ENCODE measurements at regions not wholly inside any gene's neighbourhood (a gene's known extent, or its start where the extent isn't known, plus 50 kb on each side); places are given as distances from the start of the nearest gene placed in this dataset.

- no peak for DNase-seq (ENCODE audit: low read depth, low spot score)
- BruUV-seq (replicated peaks) = no TSS peak
Measured at GRCh38 chr15:94125698-94126097, 105.7 kb upstream of the MCTP2 start.

GRCh38 chr15:94125156-94125555, 106.2 kb upstream of the MCTP2 start:
- Histone ChIP-seq H3K9me2 (ENCODE audit: insufficient read depth) (no peaks in the 10 kb centered on the region), H3K9me3 (ENCODE audit: control insufficient read depth in 1 of 2, insufficient read depth in 1 of 2, low read depth in 1 of 2, low read length in 2 of 2) (no peaks in the 10 kb centered on the region), H2AFZ (ENCODE audit: low read depth, low read length, poor library complexity, severe bottlenecking) (no peak overlapping the region), H3K27me3 (ENCODE audit: insufficient read depth, low read length) (peaks cover 6% of the 10 kb centered on the region), H3K4me1 (ENCODE audit: control insufficient read depth in 1 of 2, insufficient read depth in 2 of 2, low read length in 2 of 2) (no peaks in the 10 kb centered on the region), H3K79me2 (ENCODE audit: insufficient read depth, low read length) (no peaks in the 10 kb centered on the region), H3K4me3 (replicated peaks in 1 of 2; ENCODE audit: low read depth in 1 of 2, low read length in 2 of 2) (no peak overlapping the region), H3K4me2 (ENCODE audit: low read length) (no peak overlapping the region), H3K27ac (ENCODE audit: low read depth, low read length) (no peak overlapping the region), H4K20me1 (ENCODE audit: insufficient read depth) (no peaks in the 10 kb centered on the region), H3K9ac (ENCODE audit: low read length) (no peak overlapping the region), H3K36me3 (ENCODE audit: control insufficient read depth in 1 of 2, insufficient read depth in 2 of 2, low read length in 2 of 2) (no peaks in the 10 kb centered on the region)
- ATAC-seq = no peak
- ChIA-PET POLR2A (no interaction called here), CTCF (no interaction called here), RAD21 (ENCODE audit: low non-redundant PET in 1 of 2, low total read pairs in 2 of 2, uncharacterized antibody in 2 of 2, unreplicated experiment in 2 of 2) (no interaction called here)
- TF ChIP-seq, protein P1, sequence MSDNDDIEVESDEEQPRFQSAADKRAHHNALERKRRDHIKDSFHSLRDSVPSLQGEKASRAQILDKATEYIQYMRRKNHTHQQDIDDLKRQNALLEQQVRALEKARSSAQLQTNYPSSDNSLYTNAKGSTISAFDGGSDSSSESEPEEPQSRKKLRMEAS (IDR thresholded peaks at IDR 0.05) = no peak
- TF ChIP-seq ZFX (IDR thresholded peaks at IDR 0.05) = no peak
- intact Hi-C loops (cut with micrococcal nuclease) = no loop called here
- DNase-seq (ENCODE audit: low read depth, low spot score) = no peak
- BruUV-seq (replicated peaks) = no TSS peak

More at GRCh38 chr15:94125698-94126097, 105.7 kb upstream of the MCTP2 start:
- Histone ChIP-seq H3K36me3 (ENCODE audit: control insufficient read depth in 1 of 2, insufficient read depth in 2 of 2, low read length in 2 of 2) (no peaks in the 10 kb centered on the region), H2AFZ (ENCODE audit: low read depth, low read length, poor library complexity, severe bottlenecking) (no peak overlapping the region), H3K27ac (ENCODE audit: low read depth, low read length) (no peak overlapping the region), H3K4me1 (ENCODE audit: control insufficient read depth in 1 of 2, insufficient read depth in 2 of 2, low read length in 2 of 2) (no peaks in the 10 kb centered on the region), H3K9me2 (ENCODE audit: insufficient read depth) (no peaks in the 10 kb centered on the region), H3K27me3 (ENCODE audit: insufficient read depth, low read length) (peaks cover 6% of the 10 kb centered on the region), H3K9ac (ENCODE audit: low read length) (no peak overlapping the region), H3K4me2 (ENCODE audit: low read length) (no peak overlapping the region), H4K20me1 (ENCODE audit: insufficient read depth) (no peaks in the 10 kb centered on the region), H3K9me3 (ENCODE audit: control insufficient read depth in 1 of 2, insufficient read depth in 1 of 2, low read depth in 1 of 2, low read length in 2 of 2) (no peaks in the 10 kb centered on the region), H3K4me3 (replicated peaks in 1 of 2; ENCODE audit: low read depth in 1 of 2, low read length in 2 of 2) (no peak overlapping the region), H3K79me2 (ENCODE audit: insufficient read depth, low read length) (no peaks in the 10 kb centered on the region)
- ChIA-PET CTCF (no interaction called here), RAD21 (ENCODE audit: low non-redundant PET in 1 of 2, low total read pairs in 2 of 2, uncharacterized antibody in 2 of 2, unreplicated experiment in 2 of 2) (no interaction called here), POLR2A (no interaction called here)
- TF ChIP-seq, protein P2, sequence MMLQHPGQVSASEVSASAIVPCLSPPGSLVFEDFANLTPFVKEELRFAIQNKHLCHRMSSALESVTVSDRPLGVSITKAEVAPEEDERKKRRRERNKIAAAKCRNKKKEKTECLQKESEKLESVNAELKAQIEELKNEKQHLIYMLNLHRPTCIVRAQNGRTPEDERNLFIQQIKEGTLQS (IDR thresholded peaks at IDR 0.05) = no peak
- TF ChIP-seq ZFX (IDR thresholded peaks at IDR 0.05) = no peak
- TF ChIP-seq, protein P1 (IDR thresholded peaks at IDR 0.05) = no peak
- TF ChIP-seq SP1 (IDR thresholded peaks at IDR 0.05; ENCODE audit: low read depth) = no peak
- no peak for TF ChIP-seq ZNF274 (IDR thresholded peaks at IDR 0.05; ENCODE audit: low read depth, low read length)
- intact Hi-C loops (cut with micrococcal nuclease) = no loop called here
- ATAC-seq = no peak
